ENCODE measurements at regions not wholly inside any gene's neighbourhood (a gene's known extent, or its start where the extent isn't known, plus 50 kb on each side); places are given as distances from the start of the nearest gene placed in this dataset.
A peak's percentile ranks its signal among the peaks of the same experiment; 100 is the strongest.

GRCh38 chr12:33669349-33669748 is 229.7 kb upstream of the SYT10 start:
- Histone ChIP-seq H3K23ac (ENCODE audit: low read depth, low read length, poor library complexity) (no peak overlapping the region), H4K91ac (ENCODE audit: low read depth, low read length, poor library complexity) (no peak overlapping the region), H2BK120ac (ENCODE audit: low read depth, low read length) (no peak overlapping the region), H3K27ac (replicated peaks; ENCODE audit: low read length) (no peak overlapping the region), H3K79me1 (ENCODE audit: low read depth, low read length) (no peaks in the 10 kb centered on the region), H2BK15ac (ENCODE audit: low read length) (no peak overlapping the region), H3K27me3 (ENCODE audit: control insufficient read depth in 3 of 3, insufficient read depth in 3 of 3, low read depth in 1 of 3, low read length in 3 of 3) (no peaks in the 10 kb centered on the region), H3K18ac (ENCODE audit: low read length) (no peak overlapping the region), H3K14ac (ENCODE audit: low read length) (no peak overlapping the region), H3K4ac (ENCODE audit: low read length) (no peak overlapping the region), H3K4me1 (ENCODE audit: control insufficient read depth in 2 of 2, insufficient read depth in 1 of 2, low read depth in 1 of 2, low read length in 2 of 2) (peaks cover under 1 to 1% of the 10 kb centered on the region in 2 donors), H3K36me3 (replicated peaks in 1 of 2; ENCODE audit: control insufficient read depth in 2 of 2, insufficient read depth in 2 of 2, low read length in 2 of 2) (no peaks in the 10 kb centered on the region), H3K4me2 (ENCODE audit: insufficient read depth, low read length, poor library complexity, severe bottlenecking) (no peak overlapping the region), H2AFZ (ENCODE audit: low read length) (no peak overlapping the region), H4K8ac (ENCODE audit: low read depth, low read length) (no peak overlapping the region), H2AK5ac (ENCODE audit: low read depth, low read length) (no peak overlapping the region), H3K4me3 (ENCODE audit: low read length in 2 of 2) (no peak overlapping the region), H2BK5ac (ENCODE audit: low read length) (no peak overlapping the region), H3K9me3 (replicated peaks in 1 of 2; ENCODE audit: control insufficient read depth in 2 of 2, insufficient read depth in 1 of 2, low read depth in 1 of 2, low read length in 2 of 2) (no peaks in the 10 kb centered on the region), H2BK12ac (ENCODE audit: low read length) (no peak overlapping the region), H3K9ac (ENCODE audit: low read depth, low read length, poor library complexity) (no peak overlapping the region)
- WGBS, 2 donors (ENCODE audit: extremely low coverage in 2 of 2, insufficient read length in 2 of 2, insufficient replicate concordance in 1 of 2) = no CpG with 5 or more reads among the region's 2 CpGs
- DNase-seq (ENCODE audit: low spot score) = no peak

GRCh38 chr12:33670284-33670683 is 230.7 kb upstream of the SYT10 start:
- H3K23ac ChIP-seq (ENCODE audit: low read depth, low read length, poor library complexity) = no peak overlapping the region
- H2AFZ ChIP-seq (ENCODE audit: low read length) = no peak overlapping the region
- no peak overlapping the region for H3K14ac ChIP-seq (ENCODE audit: low read length)
- WGBS, 2 donors (ENCODE audit: extremely low coverage in 2 of 2, insufficient read length in 2 of 2, insufficient replicate concordance in 1 of 2) = no CpG with 5 or more reads among the region's 5 CpGs
- no peak overlapping the region for H3K9ac ChIP-seq (ENCODE audit: low read depth, low read length, poor library complexity)
- H3K4ac ChIP-seq (ENCODE audit: low read length) = no peak overlapping the region
- no peak for DNase-seq (ENCODE audit: low spot score)
- no peak overlapping the region for H4K8ac ChIP-seq (ENCODE audit: low read depth, low read length)
- H3K4me3 ChIP-seq (ENCODE audit: low read length in 2 of 2) = no peak overlapping the region
- H2BK120ac ChIP-seq (ENCODE audit: low read depth, low read length) = no peak overlapping the region
- no peak overlapping the region for H4K91ac ChIP-seq (ENCODE audit: low read depth, low read length, poor library complexity)
- H2BK12ac ChIP-seq (ENCODE audit: low read length) = no peak overlapping the region
- peaks cover 1 to 4% of the 10 kb centered on the region in 2 donors for H3K4me1 ChIP-seq (ENCODE audit: control insufficient read depth in 2 of 2, insufficient read depth in 1 of 2, low read depth in 1 of 2, low read length in 2 of 2)
- H2BK15ac ChIP-seq (ENCODE audit: low read length) = no peak overlapping the region
- H3K27me3 ChIP-seq (ENCODE audit: control insufficient read depth in 3 of 3, insufficient read depth in 3 of 3, low read depth in 1 of 3, low read length in 3 of 3) = no peaks in the 10 kb centered on the region
- no peak overlapping the region for H3K18ac ChIP-seq (ENCODE audit: low read length)
- no peak overlapping the region for H3K27ac ChIP-seq (replicated peaks; ENCODE audit: low read length)
- H2AK5ac ChIP-seq (ENCODE audit: low read depth, low read length) = no peak overlapping the region
- H2BK5ac ChIP-seq (ENCODE audit: low read length) = no peak overlapping the region
- H3K4me2 ChIP-seq (ENCODE audit: insufficient read depth, low read length, poor library complexity, severe bottlenecking) = no peak overlapping the region
- H3K79me1 ChIP-seq (ENCODE audit: low read depth, low read length) = no peaks in the 10 kb centered on the region
- H3K36me3 ChIP-seq (replicated peaks in 1 of 2; ENCODE audit: control insufficient read depth in 2 of 2, insufficient read depth in 2 of 2, low read length in 2 of 2) = no peaks in the 10 kb centered on the region
- no peaks in the 10 kb centered on the region for H3K9me3 ChIP-seq (replicated peaks in 1 of 2; ENCODE audit: control insufficient read depth in 2 of 2, insufficient read depth in 1 of 2, low read depth in 1 of 2, low read length in 2 of 2)

GRCh38 chr12:33671676-33672075 is 232.1 kb upstream of the SYT10 start:
- DNase-seq (ENCODE audit: low spot score) = no peak
- Histone ChIP-seq H3K23ac (ENCODE audit: low read depth, low read length, poor library complexity) (no peak overlapping the region), H3K4ac (ENCODE audit: low read length) (no peak overlapping the region), H2BK15ac (ENCODE audit: low read length) (no peak overlapping the region), H3K79me1 (ENCODE audit: low read depth, low read length) (no peaks in the 10 kb centered on the region), H3K9me3 (replicated peaks in 1 of 2; ENCODE audit: control insufficient read depth in 2 of 2, insufficient read depth in 1 of 2, low read depth in 1 of 2, low read length in 2 of 2) (no peaks in the 10 kb centered on the region), H4K91ac (ENCODE audit: low read depth, low read length, poor library complexity) (no peak overlapping the region), H3K4me3 (ENCODE audit: low read length in 2 of 2) (no peak overlapping the region), H3K14ac (ENCODE audit: low read length) (no peak overlapping the region), H3K4me2 (ENCODE audit: insufficient read depth, low read length, poor library complexity, severe bottlenecking) (no peak overlapping the region), H3K4me1 (ENCODE audit: control insufficient read depth in 2 of 2, insufficient read depth in 1 of 2, low read depth in 1 of 2, low read length in 2 of 2) (peaks cover 1 to 4% of the 10 kb centered on the region in 2 donors), H3K27ac (replicated peaks; ENCODE audit: low read length) (no peak overlapping the region), H2AK5ac (ENCODE audit: low read depth, low read length) (no peak overlapping the region), H3K9ac (ENCODE audit: low read depth, low read length, poor library complexity) (no peak overlapping the region), H4K8ac (ENCODE audit: low read depth, low read length) (no peak overlapping the region), H3K18ac (ENCODE audit: low read length) (no peak overlapping the region), H2BK12ac (ENCODE audit: low read length) (no peak overlapping the region), H3K27me3 (ENCODE audit: control insufficient read depth in 3 of 3, insufficient read depth in 3 of 3, low read depth in 1 of 3, low read length in 3 of 3) (no peaks in the 10 kb centered on the region), H3K36me3 (replicated peaks in 1 of 2; ENCODE audit: control insufficient read depth in 2 of 2, insufficient read depth in 2 of 2, low read length in 2 of 2) (no peaks in the 10 kb centered on the region), H2BK5ac (ENCODE audit: low read length) (no peak overlapping the region), H2BK120ac (ENCODE audit: low read depth, low read length) (no peak overlapping the region), H2AFZ (ENCODE audit: low read length) (peak overlapping the region; percentile 59)

GRCh38 chr12:33672836-33673577 is 233.4 kb upstream of the SYT10 start:
- no peak overlapping the region for H3K18ac ChIP-seq (ENCODE audit: low read length)
- no peak overlapping the region for H3K23ac ChIP-seq (ENCODE audit: low read depth, low read length, poor library complexity)
- no peak overlapping the region for H3K14ac ChIP-seq (ENCODE audit: low read length)
- H4K8ac ChIP-seq (ENCODE audit: low read depth, low read length) = no peak overlapping the region
- no peak overlapping the region for H2BK15ac ChIP-seq (ENCODE audit: low read length)
- no peak overlapping the region for H3K4ac ChIP-seq (ENCODE audit: low read length)
- H3K4me1 ChIP-seq (ENCODE audit: control insufficient read depth in 2 of 2, insufficient read depth in 1 of 2, low read depth in 1 of 2, low read length in 2 of 2) = peaks cover 1 to 4% of the 10 kb centered on the region in 2 donors
- H3K9ac ChIP-seq (ENCODE audit: low read depth, low read length, poor library complexity) = no peak overlapping the region
- no peaks in the 10 kb centered on the region for H3K27me3 ChIP-seq (ENCODE audit: control insufficient read depth in 3 of 3, insufficient read depth in 3 of 3, low read depth in 1 of 3, low read length in 3 of 3)
- no peak overlapping the region for H4K91ac ChIP-seq (ENCODE audit: low read depth, low read length, poor library complexity)
- H2AK5ac ChIP-seq (ENCODE audit: low read depth, low read length) = no peak overlapping the region
- no peaks in the 10 kb centered on the region for H3K36me3 ChIP-seq (replicated peaks in 1 of 2; ENCODE audit: control insufficient read depth in 2 of 2, insufficient read depth in 2 of 2, low read length in 2 of 2)
- H2BK5ac ChIP-seq (ENCODE audit: low read length) = no peak overlapping the region
- WGBS, 2 donors (ENCODE audit: extremely low coverage in 2 of 2, insufficient read length in 2 of 2, insufficient replicate concordance in 1 of 2) = no CpG with 5 or more reads among the region's 5 CpGs
- H3K4me2 ChIP-seq (ENCODE audit: insufficient read depth, low read length, poor library complexity, severe bottlenecking) = no peak overlapping the region
- DNase-seq (ENCODE audit: low spot score) = no peak
- no peak overlapping the region for H3K4me3 ChIP-seq (ENCODE audit: low read length in 2 of 2)
- H2AFZ ChIP-seq (ENCODE audit: low read length) = no peak overlapping the region
- no peak overlapping the region for H2BK12ac ChIP-seq (ENCODE audit: low read length)
- H2BK120ac ChIP-seq (ENCODE audit: low read depth, low read length) = no peak overlapping the region
- H3K27ac ChIP-seq (replicated peaks; ENCODE audit: low read length) = no peak overlapping the region
- no peaks in the 10 kb centered on the region for H3K9me3 ChIP-seq (replicated peaks in 1 of 2; ENCODE audit: control insufficient read depth in 2 of 2, insufficient read depth in 1 of 2, low read depth in 1 of 2, low read length in 2 of 2)
- no peaks in the 10 kb centered on the region for H3K79me1 ChIP-seq (ENCODE audit: low read depth, low read length)

All from neuronal stem cell (in vitro differentiated cells).